H1 (cell line): ENCODE measurements at regions not wholly inside any gene's neighbourhood (a gene's known extent, or its start where the extent isn't known, plus 50 kb on each side); places are given as distances from the start of the nearest gene placed in this dataset.

Source experiments
- BRCA1 ChIP-seq: IDR thresholded peaks from 2 replicates; pipeline ENCODE4 v1.6.1; 2012; ENCODE audit warnings: low read depth, low read length, improper control_type of control experiment
- CREB1 ChIP-seq: IDR thresholded peaks from 2 replicates; pipeline ENCODE4 v1.6.1; 2012; ENCODE audit warnings: inconsistent platforms
- KDM1A ChIP-seq: fragments of 200-600, 300-600 bp; sonication (generic); IDR thresholded peaks from 2 replicates; pipeline ENCODE4 v1.7.1; 2016; ENCODE audit warnings: mild to moderate bottlenecking, low read length, borderline replicate concordance
- MAFK ChIP-seq: IDR thresholded peaks from 2 replicates; pipeline ENCODE4 v1.6.1; 2012; ENCODE audit warnings: low read depth, mild to moderate bottlenecking, improper control_type of control experiment, low read length
- PHF8 ChIP-seq: fragments of 200-600 bp; sonication (generic); conservative IDR thresholded peaks from 2 replicates; pipeline ENCODE4 v1.7.1; 2012; ENCODE audit warnings: low read depth, mild to moderate bottlenecking, inconsistent platforms, low read length, moderate library complexity
- POLR2AphosphoS5 ChIP-seq: IDR thresholded peaks from 2 replicates; pipeline ENCODE4 v1.6.1; 2011; ENCODE audit warnings: low read depth, low read length
- SP2 ChIP-seq: IDR thresholded peaks from 2 replicates; pipeline ENCODE4 v1.6.1; 2012; ENCODE audit warnings: mild to moderate bottlenecking, low read length, inconsistent platforms
- TF ChIP-seq, protein P1 (sequence below): fragments of 300-600 bp; sonication (generic); IDR thresholded peaks from 2 replicates; pipeline ENCODE4 v1.7.1; 2012; ENCODE audit warnings: low read length, moderate library complexity, mild to moderate bottlenecking, inconsistent platforms; ENCODE audit not compliant: insufficient replicate concordance
- TF ChIP-seq, protein P2 (sequence below): IDR thresholded peaks from 2 replicates; pipeline ENCODE4 v1.6.1; 2011; ENCODE audit warnings: low read depth, mild to moderate bottlenecking, low read length; ENCODE audit not compliant: insufficient read depth
- TF ChIP-seq, protein P3 (sequence below), 3 experiments: IDR thresholded peaks; 1 replicate in 2 of 3; 2 replicates in 1 of 3; pipeline versions ENCODE4 v1.5.1 to v1.6.1; 2011; ENCODE audit warnings: low read length in 3 of 3, mild to moderate bottlenecking in 3 of 3, inconsistent platforms in 2 of 3, low read depth in 1 of 3, moderate library complexity in 1 of 3; ENCODE audit not compliant: insufficient read depth in 1 of 3; ENCODE audit errors: control extremely low read depth in 1 of 3

GRCh38 chr12:24473097-24473496 lies 475.8 kb downstream of the BCAT1 start (continued):
- TF ChIP-seq, protein P1, sequence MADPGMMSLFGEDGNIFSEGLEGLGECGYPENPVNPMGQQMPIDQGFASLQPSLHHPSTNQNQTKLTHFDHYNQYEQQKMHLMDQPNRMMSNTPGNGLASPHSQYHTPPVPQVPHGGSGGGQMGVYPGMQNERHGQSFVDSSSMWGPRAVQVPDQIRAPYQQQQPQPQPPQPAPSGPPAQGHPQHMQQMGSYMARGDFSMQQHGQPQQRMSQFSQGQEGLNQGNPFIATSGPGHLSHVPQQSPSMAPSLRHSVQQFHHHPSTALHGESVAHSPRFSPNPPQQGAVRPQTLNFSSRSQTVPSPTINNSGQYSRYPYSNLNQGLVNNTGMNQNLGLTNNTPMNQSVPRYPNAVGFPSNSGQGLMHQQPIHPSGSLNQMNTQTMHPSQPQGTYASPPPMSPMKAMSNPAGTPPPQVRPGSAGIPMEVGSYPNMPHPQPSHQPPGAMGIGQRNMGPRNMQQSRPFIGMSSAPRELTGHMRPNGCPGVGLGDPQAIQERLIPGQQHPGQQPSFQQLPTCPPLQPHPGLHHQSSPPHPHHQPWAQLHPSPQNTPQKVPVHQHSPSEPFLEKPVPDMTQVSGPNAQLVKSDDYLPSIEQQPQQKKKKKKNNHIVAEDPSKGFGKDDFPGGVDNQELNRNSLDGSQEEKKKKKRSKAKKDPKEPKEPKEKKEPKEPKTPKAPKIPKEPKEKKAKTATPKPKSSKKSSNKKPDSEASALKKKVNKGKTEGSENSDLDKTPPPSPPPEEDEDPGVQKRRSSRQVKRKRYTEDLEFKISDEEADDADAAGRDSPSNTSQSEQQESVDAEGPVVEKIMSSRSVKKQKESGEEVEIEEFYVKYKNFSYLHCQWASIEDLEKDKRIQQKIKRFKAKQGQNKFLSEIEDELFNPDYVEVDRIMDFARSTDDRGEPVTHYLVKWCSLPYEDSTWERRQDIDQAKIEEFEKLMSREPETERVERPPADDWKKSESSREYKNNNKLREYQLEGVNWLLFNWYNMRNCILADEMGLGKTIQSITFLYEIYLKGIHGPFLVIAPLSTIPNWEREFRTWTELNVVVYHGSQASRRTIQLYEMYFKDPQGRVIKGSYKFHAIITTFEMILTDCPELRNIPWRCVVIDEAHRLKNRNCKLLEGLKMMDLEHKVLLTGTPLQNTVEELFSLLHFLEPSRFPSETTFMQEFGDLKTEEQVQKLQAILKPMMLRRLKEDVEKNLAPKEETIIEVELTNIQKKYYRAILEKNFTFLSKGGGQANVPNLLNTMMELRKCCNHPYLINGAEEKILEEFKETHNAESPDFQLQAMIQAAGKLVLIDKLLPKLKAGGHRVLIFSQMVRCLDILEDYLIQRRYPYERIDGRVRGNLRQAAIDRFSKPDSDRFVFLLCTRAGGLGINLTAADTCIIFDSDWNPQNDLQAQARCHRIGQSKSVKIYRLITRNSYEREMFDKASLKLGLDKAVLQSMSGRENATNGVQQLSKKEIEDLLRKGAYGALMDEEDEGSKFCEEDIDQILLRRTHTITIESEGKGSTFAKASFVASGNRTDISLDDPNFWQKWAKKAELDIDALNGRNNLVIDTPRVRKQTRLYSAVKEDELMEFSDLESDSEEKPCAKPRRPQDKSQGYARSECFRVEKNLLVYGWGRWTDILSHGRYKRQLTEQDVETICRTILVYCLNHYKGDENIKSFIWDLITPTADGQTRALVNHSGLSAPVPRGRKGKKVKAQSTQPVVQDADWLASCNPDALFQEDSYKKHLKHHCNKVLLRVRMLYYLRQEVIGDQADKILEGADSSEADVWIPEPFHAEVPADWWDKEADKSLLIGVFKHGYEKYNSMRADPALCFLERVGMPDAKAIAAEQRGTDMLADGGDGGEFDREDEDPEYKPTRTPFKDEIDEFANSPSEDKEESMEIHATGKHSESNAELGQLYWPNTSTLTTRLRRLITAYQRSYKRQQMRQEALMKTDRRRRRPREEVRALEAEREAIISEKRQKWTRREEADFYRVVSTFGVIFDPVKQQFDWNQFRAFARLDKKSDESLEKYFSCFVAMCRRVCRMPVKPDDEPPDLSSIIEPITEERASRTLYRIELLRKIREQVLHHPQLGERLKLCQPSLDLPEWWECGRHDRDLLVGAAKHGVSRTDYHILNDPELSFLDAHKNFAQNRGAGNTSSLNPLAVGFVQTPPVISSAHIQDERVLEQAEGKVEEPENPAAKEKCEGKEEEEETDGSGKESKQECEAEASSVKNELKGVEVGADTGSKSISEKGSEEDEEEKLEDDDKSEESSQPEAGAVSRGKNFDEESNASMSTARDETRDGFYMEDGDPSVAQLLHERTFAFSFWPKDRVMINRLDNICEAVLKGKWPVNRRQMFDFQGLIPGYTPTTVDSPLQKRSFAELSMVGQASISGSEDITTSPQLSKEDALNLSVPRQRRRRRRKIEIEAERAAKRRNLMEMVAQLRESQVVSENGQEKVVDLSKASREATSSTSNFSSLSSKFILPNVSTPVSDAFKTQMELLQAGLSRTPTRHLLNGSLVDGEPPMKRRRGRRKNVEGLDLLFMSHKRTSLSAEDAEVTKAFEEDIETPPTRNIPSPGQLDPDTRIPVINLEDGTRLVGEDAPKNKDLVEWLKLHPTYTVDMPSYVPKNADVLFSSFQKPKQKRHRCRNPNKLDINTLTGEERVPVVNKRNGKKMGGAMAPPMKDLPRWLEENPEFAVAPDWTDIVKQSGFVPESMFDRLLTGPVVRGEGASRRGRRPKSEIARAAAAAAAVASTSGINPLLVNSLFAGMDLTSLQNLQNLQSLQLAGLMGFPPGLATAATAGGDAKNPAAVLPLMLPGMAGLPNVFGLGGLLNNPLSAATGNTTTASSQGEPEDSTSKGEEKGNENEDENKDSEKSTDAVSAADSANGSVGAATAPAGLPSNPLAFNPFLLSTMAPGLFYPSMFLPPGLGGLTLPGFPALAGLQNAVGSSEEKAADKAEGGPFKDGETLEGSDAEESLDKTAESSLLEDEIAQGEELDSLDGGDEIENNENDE = no peak
- TF ChIP-seq CREB1 (no peak), SP2 (no peak), POLR2AphosphoS5 (no peak), KDM1A (no peak), PHF8 (no peak), MAFK (no peak), BRCA1 (no peak)
- TF ChIP-seq, protein P2, sequence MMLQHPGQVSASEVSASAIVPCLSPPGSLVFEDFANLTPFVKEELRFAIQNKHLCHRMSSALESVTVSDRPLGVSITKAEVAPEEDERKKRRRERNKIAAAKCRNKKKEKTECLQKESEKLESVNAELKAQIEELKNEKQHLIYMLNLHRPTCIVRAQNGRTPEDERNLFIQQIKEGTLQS = no peak
- TF ChIP-seq, protein P3, sequence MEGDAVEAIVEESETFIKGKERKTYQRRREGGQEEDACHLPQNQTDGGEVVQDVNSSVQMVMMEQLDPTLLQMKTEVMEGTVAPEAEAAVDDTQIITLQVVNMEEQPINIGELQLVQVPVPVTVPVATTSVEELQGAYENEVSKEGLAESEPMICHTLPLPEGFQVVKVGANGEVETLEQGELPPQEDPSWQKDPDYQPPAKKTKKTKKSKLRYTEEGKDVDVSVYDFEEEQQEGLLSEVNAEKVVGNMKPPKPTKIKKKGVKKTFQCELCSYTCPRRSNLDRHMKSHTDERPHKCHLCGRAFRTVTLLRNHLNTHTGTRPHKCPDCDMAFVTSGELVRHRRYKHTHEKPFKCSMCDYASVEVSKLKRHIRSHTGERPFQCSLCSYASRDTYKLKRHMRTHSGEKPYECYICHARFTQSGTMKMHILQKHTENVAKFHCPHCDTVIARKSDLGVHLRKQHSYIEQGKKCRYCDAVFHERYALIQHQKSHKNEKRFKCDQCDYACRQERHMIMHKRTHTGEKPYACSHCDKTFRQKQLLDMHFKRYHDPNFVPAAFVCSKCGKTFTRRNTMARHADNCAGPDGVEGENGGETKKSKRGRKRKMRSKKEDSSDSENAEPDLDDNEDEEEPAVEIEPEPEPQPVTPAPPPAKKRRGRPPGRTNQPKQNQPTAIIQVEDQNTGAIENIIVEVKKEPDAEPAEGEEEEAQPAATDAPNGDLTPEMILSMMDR (IDR thresholded peaks at IDR 0.05; ENCODE audit: control extremely low read depth in 1 of 3, insufficient read depth in 1 of 3, low read depth in 1 of 3, low read length in 3 of 3) = no peak
